ENCODE measurements at regions not wholly inside any gene's neighbourhood (a gene's known extent, or its start where the extent isn't known, plus 50 kb on each side); places are given as distances from the start of the nearest gene placed in this dataset.

DNA sequence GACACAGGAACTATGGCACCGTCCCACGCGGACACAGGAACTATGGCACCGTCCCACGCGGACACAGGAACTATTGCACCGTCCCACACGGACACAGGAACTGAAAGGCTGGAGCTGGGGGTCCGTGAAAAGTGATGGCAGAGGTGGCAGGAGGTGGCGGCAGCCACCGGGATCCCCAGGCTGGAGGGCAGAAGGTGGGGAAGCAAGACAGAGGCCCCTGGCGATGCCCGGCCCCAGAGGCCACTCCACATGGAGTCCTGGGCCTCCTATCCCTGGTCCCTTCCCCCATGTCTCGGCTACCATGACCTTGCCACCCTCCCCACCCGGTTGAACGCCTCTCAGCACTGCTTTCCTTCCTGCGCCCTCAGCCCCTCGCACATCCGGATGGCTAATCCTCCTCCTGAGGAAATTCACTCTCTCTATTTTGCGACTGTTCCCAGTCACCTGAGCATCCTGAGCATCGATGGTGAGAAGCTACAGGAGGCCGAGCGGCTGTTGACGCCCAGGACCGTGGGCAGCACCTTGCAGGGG, 181.4 kb downstream of the TMEM18 start:
- DNase-seq (no peak), ATAC-seq (ENCODE audit: insufficient read depth, low read depth) (no peak)
- no peak overlapping the region for H3K27ac ChIP-seq (ENCODE audit: low read length)
- H3K36me3 ChIP-seq (ENCODE audit: insufficient read depth, low read length): no peaks in the 10 kb centered on the region
- no peak overlapping the region for H3K4me3 ChIP-seq (ENCODE audit: low read depth in 1 of 2, low read length in 2 of 2)
- H3K27me3 ChIP-seq (ENCODE audit: insufficient read depth, low read length, poor library complexity): peaks cover 6% of the 10 kb centered on the region
- H3K4me1 ChIP-seq (ENCODE audit: insufficient read depth, low read length): peaks cover 3% of the 10 kb centered on the region
- no peaks in the 10 kb centered on the region for H3K79me2 ChIP-seq (ENCODE audit: insufficient read depth, low read length)
- H3K9ac ChIP-seq (ENCODE audit: low read depth, low read length): no peak overlapping the region
- TF ChIP-seq EZH2 (IDR thresholded peaks at IDR 0.05; ENCODE audit: borderline replicate concordance, low read depth, low read length, severe bottlenecking): no peak
- TF ChIP-seq, protein P1, sequence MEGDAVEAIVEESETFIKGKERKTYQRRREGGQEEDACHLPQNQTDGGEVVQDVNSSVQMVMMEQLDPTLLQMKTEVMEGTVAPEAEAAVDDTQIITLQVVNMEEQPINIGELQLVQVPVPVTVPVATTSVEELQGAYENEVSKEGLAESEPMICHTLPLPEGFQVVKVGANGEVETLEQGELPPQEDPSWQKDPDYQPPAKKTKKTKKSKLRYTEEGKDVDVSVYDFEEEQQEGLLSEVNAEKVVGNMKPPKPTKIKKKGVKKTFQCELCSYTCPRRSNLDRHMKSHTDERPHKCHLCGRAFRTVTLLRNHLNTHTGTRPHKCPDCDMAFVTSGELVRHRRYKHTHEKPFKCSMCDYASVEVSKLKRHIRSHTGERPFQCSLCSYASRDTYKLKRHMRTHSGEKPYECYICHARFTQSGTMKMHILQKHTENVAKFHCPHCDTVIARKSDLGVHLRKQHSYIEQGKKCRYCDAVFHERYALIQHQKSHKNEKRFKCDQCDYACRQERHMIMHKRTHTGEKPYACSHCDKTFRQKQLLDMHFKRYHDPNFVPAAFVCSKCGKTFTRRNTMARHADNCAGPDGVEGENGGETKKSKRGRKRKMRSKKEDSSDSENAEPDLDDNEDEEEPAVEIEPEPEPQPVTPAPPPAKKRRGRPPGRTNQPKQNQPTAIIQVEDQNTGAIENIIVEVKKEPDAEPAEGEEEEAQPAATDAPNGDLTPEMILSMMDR (IDR thresholded peaks at IDR 0.05; ENCODE audit: borderline replicate concordance, extremely low read depth, low read length, poor library complexity, severe bottlenecking): no peak
- H3K9me3 ChIP-seq (ENCODE audit: insufficient read depth, low read length, severe bottlenecking): no peaks in the 10 kb centered on the region
- H4K20me1 ChIP-seq (ENCODE audit: insufficient read depth, low read length): no peaks in the 10 kb centered on the region
- no peak overlapping the region for H2AFZ ChIP-seq (ENCODE audit: low read depth, low read length)
- no peak overlapping the region for H3K4me2 ChIP-seq (ENCODE audit: insufficient read depth, low read length)

DNA sequence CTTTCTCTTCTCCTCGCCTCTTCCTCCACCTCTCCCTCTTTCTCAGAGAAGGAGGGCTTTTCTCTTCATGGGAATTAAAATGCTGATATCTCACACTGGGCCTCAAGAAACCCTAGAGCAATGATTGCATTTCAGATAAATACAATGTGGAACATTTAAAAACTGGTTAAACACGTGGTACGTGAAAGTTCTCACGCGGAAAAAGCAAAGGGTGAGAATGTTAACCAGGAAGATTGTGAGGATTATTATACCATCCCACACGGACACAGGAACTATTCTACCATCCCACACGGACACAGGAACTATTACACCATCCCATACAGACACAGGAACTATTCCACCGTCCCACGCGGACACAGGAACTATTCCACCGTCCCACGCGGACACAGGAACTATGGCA, 182.4 kb downstream of the TMEM18 start:
- no peak overlapping the region for H2AFZ ChIP-seq (ENCODE audit: low read depth, low read length)
- ATAC-seq (ENCODE audit: insufficient read depth, low read depth) (no peak), DNase-seq (no peak)
- TF ChIP-seq, protein P1 (IDR thresholded peaks at IDR 0.05; ENCODE audit: borderline replicate concordance, extremely low read depth, low read length, poor library complexity, severe bottlenecking): no peak
- no peak for TF ChIP-seq EZH2 (IDR thresholded peaks at IDR 0.05; ENCODE audit: borderline replicate concordance, low read depth, low read length, severe bottlenecking)
- peaks cover 6% of the 10 kb centered on the region for H3K27me3 ChIP-seq (ENCODE audit: insufficient read depth, low read length, poor library complexity)
- peaks cover 3% of the 10 kb centered on the region for H3K4me1 ChIP-seq (ENCODE audit: insufficient read depth, low read length)
- no peaks in the 10 kb centered on the region for H3K36me3 ChIP-seq (ENCODE audit: insufficient read depth, low read length)
- H3K9ac ChIP-seq (ENCODE audit: low read depth, low read length): no peak overlapping the region
- no peaks in the 10 kb centered on the region for H3K9me3 ChIP-seq (ENCODE audit: insufficient read depth, low read length, severe bottlenecking)
- H3K4me3 ChIP-seq (ENCODE audit: low read depth in 1 of 2, low read length in 2 of 2): no peak overlapping the region
- no peak overlapping the region for H3K4me2 ChIP-seq (ENCODE audit: insufficient read depth, low read length)
- no peaks in the 10 kb centered on the region for H3K79me2 ChIP-seq (ENCODE audit: insufficient read depth, low read length)
- H4K20me1 ChIP-seq (ENCODE audit: insufficient read depth, low read length): no peaks in the 10 kb centered on the region
- H3K27ac ChIP-seq (ENCODE audit: low read length): no peak overlapping the region

DNA sequence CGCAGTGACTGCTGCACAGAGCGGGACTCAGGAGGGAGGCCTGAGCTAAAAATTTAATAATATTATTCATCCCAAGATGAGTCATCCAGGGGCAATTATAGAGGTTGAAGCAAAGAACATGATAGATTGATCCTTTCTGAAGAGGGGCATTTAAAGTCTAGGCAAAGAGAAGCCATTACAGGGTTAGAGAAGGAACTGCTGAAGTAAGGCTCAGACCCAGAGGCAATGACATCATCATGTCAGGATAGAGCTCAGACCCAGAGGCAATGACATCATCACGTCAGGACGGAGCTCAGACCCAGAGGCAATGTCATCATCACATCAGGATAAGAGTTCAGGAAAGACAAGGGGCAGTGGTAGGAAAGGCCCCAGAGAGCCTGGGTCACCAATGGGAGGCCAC, 184.0 kb downstream of the TMEM18 start:
- Histone ChIP-seq H3K4me2 (ENCODE audit: insufficient read depth, low read length) (no peak overlapping the region), H3K4me3 (ENCODE audit: low read depth in 1 of 2, low read length in 2 of 2) (no peak overlapping the region), H3K4me1 (ENCODE audit: insufficient read depth, low read length) (peaks cover 3% of the 10 kb centered on the region), H3K79me2 (ENCODE audit: insufficient read depth, low read length) (no peaks in the 10 kb centered on the region), H3K9me3 (ENCODE audit: insufficient read depth, low read length, severe bottlenecking) (no peaks in the 10 kb centered on the region), H3K27ac (ENCODE audit: low read length) (no peak overlapping the region), H2AFZ (ENCODE audit: low read depth, low read length) (no peak overlapping the region), H3K27me3 (ENCODE audit: insufficient read depth, low read length, poor library complexity) (peaks cover 6% of the 10 kb centered on the region), H3K9ac (ENCODE audit: low read depth, low read length) (no peak overlapping the region), H3K36me3 (ENCODE audit: insufficient read depth, low read length) (no peaks in the 10 kb centered on the region), H4K20me1 (ENCODE audit: insufficient read depth, low read length) (no peaks in the 10 kb centered on the region)
- TF ChIP-seq EZH2 (IDR thresholded peaks at IDR 0.05; ENCODE audit: borderline replicate concordance, low read depth, low read length, severe bottlenecking): no peak
- ATAC-seq (ENCODE audit: insufficient read depth, low read depth) (no peak), DNase-seq (no peak)

DNA sequence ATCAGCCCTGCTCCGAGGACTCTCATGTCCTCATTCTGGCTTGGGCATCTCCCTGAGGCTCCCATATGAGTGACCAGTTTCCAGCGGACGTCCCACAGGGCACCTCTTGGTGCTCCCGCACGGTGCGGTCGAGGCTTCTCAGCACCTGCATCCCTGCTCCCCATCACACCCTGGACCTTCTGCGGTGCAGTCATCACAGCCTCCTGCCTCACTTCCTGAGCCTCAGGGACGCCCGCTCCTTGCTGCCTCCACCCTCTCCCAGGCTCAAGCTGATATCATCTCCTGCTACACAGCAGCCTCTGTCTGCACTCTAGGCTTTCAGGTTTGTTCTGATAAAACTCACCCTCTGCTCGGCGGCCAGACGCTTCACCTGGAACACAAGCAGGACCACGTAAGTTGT, 185.0 kb downstream of the TMEM18 start:
- no peak for ATAC-seq (ENCODE audit: insufficient read depth, low read depth)
- Histone ChIP-seq H3K27me3 (ENCODE audit: insufficient read depth, low read length, poor library complexity) (peaks cover 6% of the 10 kb centered on the region), H3K79me2 (ENCODE audit: insufficient read depth, low read length) (no peaks in the 10 kb centered on the region), H3K4me3 (ENCODE audit: low read depth in 1 of 2, low read length in 2 of 2) (no peak overlapping the region), H4K20me1 (ENCODE audit: insufficient read depth, low read length) (no peaks in the 10 kb centered on the region), H2AFZ (ENCODE audit: low read depth, low read length) (no peak overlapping the region), H3K4me2 (ENCODE audit: insufficient read depth, low read length) (no peak overlapping the region), H3K27ac (ENCODE audit: low read length) (no peak overlapping the region), H3K9ac (ENCODE audit: low read depth, low read length) (no peak overlapping the region), H3K9me3 (ENCODE audit: insufficient read depth, low read length, severe bottlenecking) (no peaks in the 10 kb centered on the region), H3K36me3 (ENCODE audit: insufficient read depth, low read length) (no peaks in the 10 kb centered on the region), H3K4me1 (ENCODE audit: insufficient read depth, low read length) (no peaks in the 10 kb centered on the region)
- DNase-seq: no peak
- TF ChIP-seq EZH2 (IDR thresholded peaks at IDR 0.05; ENCODE audit: borderline replicate concordance, low read depth, low read length, severe bottlenecking): no peak
- TF ChIP-seq, protein P1 (IDR thresholded peaks at IDR 0.05; ENCODE audit: borderline replicate concordance, extremely low read depth, low read length, poor library complexity, severe bottlenecking): no peak
